Limb (tissue), 2 donors: ENCODE measurements at regions not wholly inside any gene's neighbourhood (a gene's known extent, or its start where the extent isn't known, plus 50 kb on each side); places are given as distances from the start of the nearest gene placed in this dataset.
"Not testable (repeated sequence)": the region's sequence is repeated elsewhere in the genome, so short reads cannot be mapped to it uniquely, and the experiment has no call there.

Source experiments
- DNase-seq, 2 donors: peaks; one replicate each; pipeline ENCODE4 v3.0.0-alpha.2; 2016; ENCODE audit errors: extremely low spot score in 2 of 2

- DNase-seq, result no peak
These were observed 161.1 kb downstream of the MSN start for GRCh38 chrX:65828599-65828998.

GRCh38 chrX:65825226-65825625, 157.8 kb downstream of the MSN start:
- not testable (repeated sequence) for DNase-seq

- DNase-seq, result peak in 1 of 2 donors; percentile 28
These were observed 154.5 kb downstream of the MSN start for GRCh38 chrX:65821721-65822496.

- DNase-seq, result not testable (repeated sequence)
These were observed 152.5 kb downstream of the MSN start for GRCh38 chrX:65819983-65820382.

- DNase-seq, result no peak
These were observed 145.8 kb downstream of the MSN start for GRCh38 chrX:65813245-65813644.

- DNase-seq, result no peak
These were observed 144.2 kb downstream of the MSN start for GRCh38 chrX:65811558-65812228.
